GM21529 (cell line): ENCODE measurements at regions not wholly inside any gene's neighbourhood (a gene's known extent, or its start where the extent isn't known, plus 50 kb on each side); places are given as distances from the start of the nearest gene placed in this dataset.
"Not testable (repeated sequence)": the region's sequence is repeated elsewhere in the genome, so short reads cannot be mapped to it uniquely, and the experiment has no call there.

Experiments
- ATAC-seq: cut with Tn5 transposase; IDR thresholded peaks from one replicate; pipeline ENCODE4 v1.9.1; 2021; ENCODE audit not compliant: unreplicated experiment

GRCh38 chr1:70745199-70745598, 302.4 kb downstream of the PTGER3 start:
- ATAC-seq = no peak

DNA sequence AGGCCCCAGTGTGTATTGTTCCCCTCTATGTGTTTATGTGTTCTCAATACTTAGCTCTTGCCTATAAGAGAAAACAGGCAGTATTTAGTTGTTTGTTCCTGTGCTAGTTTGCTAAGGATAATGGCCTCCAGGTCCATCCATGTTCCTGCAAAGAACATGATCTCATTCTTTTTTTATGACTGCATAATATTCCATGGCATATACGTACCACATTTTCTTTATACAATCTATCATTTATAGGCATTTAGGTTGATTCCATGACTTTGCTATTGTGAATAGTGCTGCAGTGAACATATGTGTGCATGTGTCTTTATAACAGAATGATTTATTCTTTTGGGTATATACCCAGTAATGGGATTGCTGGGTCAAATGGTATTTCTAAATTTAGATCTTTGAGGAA, 301.6 kb downstream of the PTGER3 start:
- ATAC-seq = not testable (repeated sequence)

DNA sequence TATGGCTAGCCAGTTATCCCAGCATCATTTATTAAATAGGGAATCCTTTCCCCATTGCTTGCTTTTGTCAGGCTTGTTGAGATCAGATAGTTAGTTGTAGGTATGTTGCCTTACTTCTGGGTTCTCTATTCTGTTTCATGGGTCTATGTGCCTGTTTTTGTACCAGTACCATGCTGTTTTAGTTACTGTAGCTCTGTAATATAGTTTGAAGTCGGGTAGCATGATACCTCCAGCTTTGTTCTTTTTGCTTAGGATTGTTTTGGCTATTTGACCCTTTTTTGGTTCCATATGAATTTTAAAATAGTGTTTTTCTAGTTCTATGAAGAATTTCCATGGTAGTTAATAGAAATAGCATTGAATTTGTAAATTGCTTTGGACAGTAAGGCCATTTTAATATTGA, 300.5 kb downstream of the PTGER3 start:
- not testable (repeated sequence) for ATAC-seq

DNA sequence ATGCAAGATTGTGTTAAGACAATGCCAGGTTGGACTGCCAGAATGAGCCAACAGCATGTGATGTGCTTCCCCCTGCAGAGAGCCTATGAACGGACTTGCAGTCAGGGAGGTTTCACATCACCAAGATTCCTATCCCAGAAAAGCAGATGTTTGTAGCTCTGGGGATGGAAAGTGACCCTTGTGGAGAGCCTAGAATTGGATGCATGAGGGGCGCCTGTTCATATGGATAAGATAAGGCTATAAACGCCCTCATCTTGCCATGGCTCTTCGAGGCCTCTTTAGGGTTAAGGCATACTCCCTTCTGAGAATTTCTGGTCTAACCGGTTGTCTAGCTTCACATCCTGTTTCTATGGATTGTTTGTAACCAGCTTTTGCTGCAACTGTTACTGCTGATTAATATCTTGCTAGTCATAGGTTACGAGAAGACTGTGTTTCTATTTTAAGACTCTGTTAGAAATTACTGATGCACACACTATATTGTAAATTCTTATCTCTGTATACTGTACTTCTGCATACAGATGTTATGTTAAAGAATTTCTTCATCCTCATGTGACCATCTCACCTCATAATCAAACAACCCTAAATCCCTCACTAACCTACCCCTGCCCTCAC, 295.8 kb downstream of the PTGER3 start:
- ATAC-seq = not testable (repeated sequence)

- ATAC-seq = no peak
Observed at GRCh38 chr1:70754701-70755100, 292.9 kb downstream of the PTGER3 start.

GRCh38 chr1:70760154-70760553, 287.5 kb downstream of the PTGER3 start:
- ATAC-seq = no peak

DNA sequence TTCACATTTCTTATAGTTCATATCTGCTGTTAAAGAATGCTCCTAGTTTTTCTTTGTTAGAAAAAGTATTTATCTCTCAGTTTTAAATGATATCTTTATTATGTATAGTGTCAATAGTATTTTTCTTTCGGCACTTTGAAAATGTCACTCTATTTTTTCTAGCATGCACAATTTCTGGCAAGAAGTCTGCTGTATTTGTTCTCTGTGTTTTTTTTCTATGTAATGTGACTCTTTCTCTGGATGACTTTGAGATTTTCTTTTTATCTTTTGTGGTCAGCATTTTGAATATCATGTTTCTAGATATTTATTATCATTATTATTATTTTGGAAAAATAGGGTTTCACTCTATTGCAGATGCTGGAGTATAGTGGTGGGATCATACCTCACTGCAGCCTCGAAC, 285.2 kb downstream of the PTGER3 start:
- no peak for ATAC-seq

DNA sequence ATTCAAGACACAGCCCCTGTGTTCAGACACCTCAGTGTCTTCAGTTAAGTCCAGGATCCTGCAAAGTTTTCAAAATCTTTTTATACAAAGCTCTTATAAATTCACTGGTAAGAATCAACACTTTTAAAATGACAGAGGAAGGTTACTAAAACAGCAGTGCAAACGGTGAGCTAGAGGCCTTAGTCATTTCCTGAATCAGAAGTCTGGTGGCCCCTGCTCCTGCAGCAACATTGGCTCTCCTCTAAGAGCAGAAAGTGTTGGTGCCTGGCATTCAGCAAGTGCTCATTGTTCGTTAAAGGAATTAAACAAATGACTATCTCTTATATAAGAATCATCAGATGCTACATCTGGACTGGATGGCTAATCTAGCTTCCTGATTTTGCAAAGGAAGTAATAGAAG, 282.9 kb downstream of the PTGER3 start:
- no peak for ATAC-seq

DNA sequence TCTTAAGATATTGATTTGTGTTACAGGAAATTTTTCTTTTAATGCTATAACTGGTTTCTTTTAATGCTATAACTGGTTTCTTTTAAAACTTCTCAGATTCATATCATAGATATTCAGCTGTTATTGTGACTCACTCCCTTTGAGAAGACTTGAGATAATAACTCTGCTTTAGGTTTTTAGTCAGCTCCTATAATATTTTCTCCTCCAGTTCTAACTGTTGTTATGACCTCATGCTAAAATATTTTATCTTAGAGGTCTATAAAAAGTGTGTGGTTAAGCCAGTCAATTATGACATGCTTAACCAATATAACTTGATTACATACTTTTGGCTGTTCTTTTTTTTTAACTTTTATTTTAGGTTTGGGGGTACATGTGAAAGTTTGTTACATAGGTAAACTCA, 280.2 kb downstream of the PTGER3 start:
- no peak for ATAC-seq

GRCh38 chr1:70768216-70768615, 279.4 kb downstream of the PTGER3 start:
- ATAC-seq = no peak

- no peak for ATAC-seq
Observed at GRCh38 chr1:70778056-70778762, 269.4 kb downstream of the PTGER3 start.

GRCh38 chr1:70778934-70779333, 268.7 kb downstream of the PTGER3 start:
- ATAC-seq = no peak

- ATAC-seq = no peak
Observed at GRCh38 chr1:70779571-70779970, 268.0 kb downstream of the PTGER3 start.

GRCh38 chr1:70785287-70785686, 262.3 kb downstream of the PTGER3 start:
- no peak for ATAC-seq

DNA sequence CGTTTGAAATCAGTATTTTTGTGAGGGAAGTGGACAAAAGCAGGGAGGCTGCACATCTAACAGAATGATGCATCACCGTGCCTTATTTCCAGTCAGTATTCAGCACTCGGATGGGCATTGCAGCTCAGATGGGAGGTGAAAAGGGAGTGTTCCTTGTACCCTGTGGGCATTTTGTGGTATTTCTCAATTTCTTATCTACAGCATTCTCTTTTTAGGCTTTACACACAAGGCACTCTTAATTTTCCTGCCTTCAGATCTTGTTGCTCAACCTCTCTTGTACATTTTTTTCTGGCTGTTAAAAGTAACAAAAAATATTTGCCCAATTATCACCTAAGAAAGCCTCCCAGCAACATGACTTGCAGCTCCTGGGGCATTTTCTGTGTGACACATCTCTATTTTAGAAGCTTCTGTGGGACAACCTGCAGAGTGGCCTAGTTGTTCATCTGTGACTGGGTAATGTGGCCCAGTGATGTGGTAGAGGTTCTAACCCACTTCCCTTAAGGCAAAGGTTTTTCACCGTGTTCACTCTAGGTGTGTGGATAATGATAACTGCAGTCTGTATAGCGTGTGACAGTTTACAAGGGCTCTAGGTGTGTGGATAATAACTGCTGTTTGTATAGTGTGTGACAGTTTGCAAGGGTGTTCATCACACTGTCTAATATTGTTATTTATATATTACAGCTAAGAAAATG, 257.2 kb downstream of the PTGER3 start:
- ATAC-seq = no peak

- ATAC-seq = not testable (repeated sequence)
Observed at GRCh38 chr1:70795064-70795463, 252.6 kb downstream of the PTGER3 start.

DNA sequence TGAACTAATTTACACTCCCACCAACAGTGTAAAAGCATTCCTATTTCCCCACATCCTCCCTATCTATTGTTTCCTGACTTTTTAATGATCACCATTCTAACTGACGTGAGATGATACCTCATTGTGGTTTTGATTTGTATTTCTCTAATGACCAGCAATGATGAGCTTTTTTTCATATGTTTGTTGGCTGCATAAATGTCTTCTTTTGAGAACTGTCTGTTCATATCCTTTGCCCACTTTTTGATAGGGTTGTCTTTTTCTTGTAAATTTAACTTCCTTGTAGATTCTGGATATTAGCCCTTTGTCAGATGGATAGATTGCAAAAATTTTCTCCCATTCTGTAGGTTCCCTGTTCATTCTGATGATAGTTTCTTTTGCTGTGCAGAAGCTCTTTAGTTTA, 251.3 kb downstream of the PTGER3 start:
- not testable (repeated sequence) for ATAC-seq

DNA sequence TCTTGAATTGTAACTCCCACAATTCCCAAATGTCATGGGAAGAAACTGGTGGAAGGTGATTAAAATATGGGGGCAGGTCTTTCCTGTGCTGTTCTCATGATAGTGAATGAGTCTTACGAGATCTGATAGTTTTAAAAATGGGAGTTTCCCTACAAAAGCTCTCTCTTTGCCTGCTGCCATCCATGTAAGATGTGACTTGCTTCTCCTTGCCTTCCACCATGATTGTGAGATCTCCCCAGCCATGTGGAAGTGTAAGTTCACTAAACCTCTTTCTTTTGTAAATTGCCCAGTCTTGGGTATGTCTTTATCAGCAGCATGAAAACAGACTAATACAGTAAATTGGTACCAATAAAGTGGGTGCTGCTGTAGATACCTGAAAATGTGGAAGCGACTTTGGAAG, 245.0 kb downstream of the PTGER3 start:
- not testable (repeated sequence) for ATAC-seq

DNA sequence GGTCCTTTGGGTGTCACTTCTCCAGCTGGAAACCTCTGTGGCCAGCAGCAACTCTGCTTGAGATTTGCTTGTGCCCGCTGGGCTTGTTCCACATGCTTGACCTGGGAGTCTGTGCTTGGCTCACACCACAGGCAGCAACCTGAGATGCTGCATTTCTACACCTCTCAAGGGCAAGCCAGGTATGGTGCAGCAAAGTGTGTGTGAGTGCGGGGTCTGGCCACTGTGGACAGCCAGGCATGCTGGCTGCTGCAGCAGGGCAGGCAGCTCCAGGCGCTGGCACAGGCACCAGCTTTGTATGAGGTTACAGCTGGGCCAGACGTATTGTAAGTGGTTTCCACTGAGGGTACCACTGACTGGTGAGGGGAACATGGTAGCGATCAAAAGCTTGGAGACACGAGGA, 242.0 kb downstream of the PTGER3 start:
- no peak for ATAC-seq

DNA sequence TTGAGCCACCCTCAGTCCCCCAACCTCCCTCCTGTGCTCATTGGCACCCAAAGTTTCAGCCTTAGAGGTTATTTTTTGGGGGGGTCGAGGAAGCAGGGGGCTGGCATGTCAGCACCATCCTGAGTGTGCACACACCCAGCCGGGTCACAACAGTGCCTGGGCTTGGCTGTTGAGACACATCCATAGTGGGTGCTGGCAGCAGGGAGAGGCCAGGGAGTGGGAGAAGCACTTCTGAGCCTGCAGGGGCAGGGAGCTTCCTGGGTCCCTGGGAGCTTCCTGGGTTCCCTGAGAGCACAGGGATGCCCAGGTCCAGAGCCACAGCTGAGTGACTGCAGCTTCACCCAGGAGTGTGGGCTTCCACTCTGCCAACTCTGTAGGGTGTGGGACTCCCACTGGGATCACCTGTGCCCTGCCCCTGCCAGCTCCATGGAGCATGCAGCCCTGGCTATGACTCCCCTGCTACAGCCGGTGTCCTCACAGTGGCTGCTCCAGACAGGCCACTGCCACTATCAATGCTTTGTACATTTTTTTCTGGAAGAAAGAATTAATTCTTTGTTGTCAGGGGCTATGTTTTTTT, 240.4 kb downstream of the PTGER3 start:
- ATAC-seq = no peak

DNA sequence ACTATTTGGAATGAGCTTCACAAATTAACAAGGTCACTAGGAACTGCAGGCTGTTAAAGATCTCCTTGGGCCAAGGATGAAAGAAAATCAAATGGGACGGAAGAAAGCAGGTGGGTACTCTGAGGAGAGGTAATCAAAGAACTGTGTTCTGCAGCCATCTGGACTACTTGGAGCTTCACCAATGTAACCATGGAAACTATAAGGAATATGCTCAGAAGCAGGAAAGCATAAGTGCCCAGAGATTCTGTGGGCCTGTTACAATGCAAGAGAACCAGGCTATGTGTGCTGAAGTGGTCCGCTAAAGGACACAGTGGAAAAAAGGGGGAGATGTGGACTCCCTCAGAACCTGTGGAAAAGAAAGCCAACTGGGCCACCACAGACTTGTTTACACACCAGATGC, 238.5 kb downstream of the PTGER3 start:
- no peak for ATAC-seq

DNA sequence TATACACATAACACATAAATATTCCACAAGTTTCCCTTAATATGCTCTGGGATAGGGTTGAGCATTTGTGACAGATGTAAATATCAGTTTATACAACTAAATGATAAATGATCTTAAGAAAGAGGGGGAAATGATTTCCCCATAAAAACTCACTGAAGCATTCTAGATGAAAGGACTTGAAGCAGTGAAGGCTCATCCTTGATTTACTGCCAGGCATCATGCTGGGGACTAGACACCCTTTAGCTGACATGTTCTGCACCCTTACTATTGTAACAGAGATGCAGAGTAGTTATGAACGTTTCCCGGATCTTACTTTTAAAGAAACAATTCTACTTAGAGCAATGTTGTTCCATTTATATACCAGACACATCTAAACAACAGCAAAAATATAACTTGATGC, 235.8 kb downstream of the PTGER3 start:
- ATAC-seq = no peak
